Left cardiac atrium (tissue), 4 donors: ENCODE measurements at regions not wholly inside any gene's neighbourhood (a gene's known extent, or its start where the extent isn't known, plus 50 kb on each side); places are given as distances from the start of the nearest gene placed in this dataset.
A peak's percentile ranks its signal among the peaks of the same experiment; 100 is the strongest.

Experiments used
- ATAC-seq, 2 donors: fragments of 200-7000 bp; cut with Tn5 transposase; one replicate each; pipeline ENCODE4 v1.9.1; 2020; ENCODE audit warnings: mild to moderate bottlenecking in 2 of 2, moderate library complexity in 2 of 2
- DNase-seq: peaks from one replicate; pipeline ENCODE4 v3.0.0-alpha.2; 2020
- intact Hi-C, 2 donors: fragments of 100-400 bp; cut with DNase I; formaldehyde crosslinking; loops; one replicate each; pipeline versions ENCODE4 v1.14.1 to v1.15.1; 2022 to 2023
- donor health status: DM: no; HTN: yes; CAD: no.
- donor health status: DM: no; HTN: yes; CAD: no; lungs with severe emphysema.
- donor health status: DM: yes; HTN: yes; CAD: no.
- donor health status: Dilated cardiomyopathy.

- no peak for DNase-seq
- ATAC-seq = no peak
- intact Hi-C loops = no loop called here
Observed at GRCh38 chr7:22875470-22875869, 52.8 kb upstream of the TOMM7 start.

- peak in 1 of 2 donors; percentile 57 for ATAC-seq
- intact Hi-C loops = no loop called here
- DNase-seq = no peak
Observed at GRCh38 chr7:22874904-22875303, 52.3 kb upstream of the TOMM7 start.
